Lower leg skin (tissue), 3 donors: ENCODE measurements at regions not wholly inside any gene's neighbourhood (a gene's known extent, or its start where the extent isn't known, plus 50 kb on each side); places are given as distances from the start of the nearest gene placed in this dataset.

Experiments used
- POLR2A ChIP-seq, 2 donors: fragments of 450-650 bp; IDR thresholded peaks; one replicate each; pipeline ENCODE4 v1.6.1; 2016 to 2017; ENCODE audit warnings: antibody characterized with exemption in 2 of 2, mild to moderate bottlenecking in 1 of 2, moderate library complexity in 1 of 2
- TF ChIP-seq, protein P1 (sequence below), 3 donors: fragments of 450-650 bp; IDR thresholded peaks; one replicate each; pipeline ENCODE4 v1.5.1; 2016; ENCODE audit warnings: antibody characterized with exemption in 3 of 3, mild to moderate bottlenecking in 3 of 3, moderate library complexity in 2 of 3

DNA sequence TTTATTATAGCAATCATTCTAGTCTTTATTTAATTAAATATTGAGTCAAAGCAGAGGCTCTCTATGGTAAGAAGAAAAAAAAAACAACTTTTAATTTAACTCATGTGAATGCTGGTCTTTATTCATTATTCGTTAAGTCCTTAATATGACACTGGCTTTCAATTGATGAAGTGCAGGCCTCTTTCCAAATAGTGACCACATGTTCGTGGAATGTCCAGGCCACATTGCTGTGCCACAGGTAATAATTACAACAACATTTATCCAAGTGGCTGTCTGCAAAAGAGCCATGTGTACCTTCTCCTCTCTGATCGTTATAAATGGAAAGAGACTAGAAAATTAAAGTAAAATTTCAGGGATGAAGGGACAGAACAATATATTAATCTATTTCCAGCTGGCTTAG is 220.1 kb upstream of the PABPC4L start:
- TF ChIP-seq, protein P1, sequence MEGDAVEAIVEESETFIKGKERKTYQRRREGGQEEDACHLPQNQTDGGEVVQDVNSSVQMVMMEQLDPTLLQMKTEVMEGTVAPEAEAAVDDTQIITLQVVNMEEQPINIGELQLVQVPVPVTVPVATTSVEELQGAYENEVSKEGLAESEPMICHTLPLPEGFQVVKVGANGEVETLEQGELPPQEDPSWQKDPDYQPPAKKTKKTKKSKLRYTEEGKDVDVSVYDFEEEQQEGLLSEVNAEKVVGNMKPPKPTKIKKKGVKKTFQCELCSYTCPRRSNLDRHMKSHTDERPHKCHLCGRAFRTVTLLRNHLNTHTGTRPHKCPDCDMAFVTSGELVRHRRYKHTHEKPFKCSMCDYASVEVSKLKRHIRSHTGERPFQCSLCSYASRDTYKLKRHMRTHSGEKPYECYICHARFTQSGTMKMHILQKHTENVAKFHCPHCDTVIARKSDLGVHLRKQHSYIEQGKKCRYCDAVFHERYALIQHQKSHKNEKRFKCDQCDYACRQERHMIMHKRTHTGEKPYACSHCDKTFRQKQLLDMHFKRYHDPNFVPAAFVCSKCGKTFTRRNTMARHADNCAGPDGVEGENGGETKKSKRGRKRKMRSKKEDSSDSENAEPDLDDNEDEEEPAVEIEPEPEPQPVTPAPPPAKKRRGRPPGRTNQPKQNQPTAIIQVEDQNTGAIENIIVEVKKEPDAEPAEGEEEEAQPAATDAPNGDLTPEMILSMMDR (IDR thresholded peaks at IDR 0.05): no peak
- TF ChIP-seq POLR2A (IDR thresholded peaks at IDR 0.05): no peak
